Choroid plexus epithelial cell (primary cell): ENCODE measurements at regions not wholly inside any gene's neighbourhood (a gene's known extent, or its start where the extent isn't known, plus 50 kb on each side); places are given as distances from the start of the nearest gene placed in this dataset.

Experiments used
- DNase-seq: peaks from one replicate; pipeline ENCODE4 v3.0.0-alpha.2; 2010; ENCODE audit warnings: low read depth
- H3K4me3 ChIP-seq: 2 replicates; pipeline ENCODE4 v1.5.1; 2011; ENCODE audit warnings: low read depth, mild to moderate bottlenecking, control low read depth, low read length, moderate library complexity
- CTCF ChIP-seq: conservative IDR thresholded peaks from 2 replicates; pipeline ENCODE4 v1.5.1; 2011; ENCODE audit warnings: low read depth, mild to moderate bottlenecking, control low read depth, inconsistent platforms, low read length, moderate library complexity

GRCh38 chr13:80263745-80264513, 77.0 kb downstream of the SPRY2 start:
- TF ChIP-seq CTCF = no peak
- DNase-seq = no peak
- H3K4me3 ChIP-seq = no peak overlapping the region

GRCh38 chr13:80262051-80262695, 78.8 kb downstream of the SPRY2 start:
- DNase-seq = no peak
- TF ChIP-seq CTCF = no peak

GRCh38 chr13:80259159-80259558, 81.8 kb downstream of the SPRY2 start:
- TF ChIP-seq CTCF = no peak
- H3K4me3 ChIP-seq = no peak overlapping the region
- DNase-seq = no peak

More at GRCh38 chr13:80262051-80262695, 78.8 kb downstream of the SPRY2 start:
- H3K4me3 ChIP-seq = no peak overlapping the region

- DNase-seq = no peak
- no peak for TF ChIP-seq CTCF
Observed at GRCh38 chr13:80256352-80256932, 84.5 kb downstream of the SPRY2 start.

GRCh38 chr13:80255946-80256345, 85.0 kb downstream of the SPRY2 start:
- no peak for DNase-seq
- no peak overlapping the region for H3K4me3 ChIP-seq
- no peak for TF ChIP-seq CTCF

More at GRCh38 chr13:80256352-80256932, 84.5 kb downstream of the SPRY2 start:
- no peak overlapping the region for H3K4me3 ChIP-seq

GRCh38 chr13:80251403-80251802, 89.5 kb downstream of the SPRY2 start:
- DNase-seq = peak; percentile 88
- no peak overlapping the region for H3K4me3 ChIP-seq
- no peak for TF ChIP-seq CTCF
